Myocyte (in vitro differentiated cells): ENCODE measurements at regions not wholly inside any gene's neighbourhood (a gene's known extent, or its start where the extent isn't known, plus 50 kb on each side); places are given as distances from the start of the nearest gene placed in this dataset.

Experiments
- DNase-seq: peaks from one replicate; pipeline ENCODE4 v3.0.0-alpha.2; 2012; ENCODE audit warnings: low read depth

GRCh38 chr17:72361892-72362291 lies 241.1 kb downstream of the SOX9 start:
- DNase-seq: peak; percentile 65

- DNase-seq: peak; percentile 88
Measured at GRCh38 chr17:72362376-72363088, 241.7 kb downstream of the SOX9 start.

GRCh38 chr17:72363089-72363610 lies 242.3 kb downstream of the SOX9 start:
- DNase-seq: no peak

GRCh38 chr17:72365857-72366414 lies 245.1 kb downstream of the SOX9 start:
- DNase-seq: peak; percentile 68

- no peak for DNase-seq
Measured at GRCh38 chr17:72366626-72367025, 245.8 kb downstream of the SOX9 start.

GRCh38 chr17:72368191-72368590 lies 247.4 kb downstream of the SOX9 start:
- no peak for DNase-seq

GRCh38 chr17:72369366-72369765 lies 248.5 kb downstream of the SOX9 start:
- no peak for DNase-seq

GRCh38 chr17:72370819-72371218 lies 250.0 kb downstream of the SOX9 start:
- DNase-seq: no peak

GRCh38 chr17:72372185-72372584 lies 251.4 kb downstream of the SOX9 start:
- DNase-seq: peak; percentile 93

- DNase-seq: no peak
Measured at GRCh38 chr17:72373910-72374741, 253.3 kb downstream of the SOX9 start.

GRCh38 chr17:72376526-72377345 lies 255.9 kb downstream of the SOX9 start:
- no peak for DNase-seq

- no peak for DNase-seq
Measured at GRCh38 chr17:72378414-72379390, 257.9 kb downstream of the SOX9 start.

GRCh38 chr17:72379516-72379915 lies 258.7 kb downstream of the SOX9 start:
- DNase-seq: no peak

GRCh38 chr17:72380120-72380519 lies 259.3 kb downstream of the SOX9 start:
- no peak for DNase-seq

GRCh38 chr17:72380737-72381136 lies 259.9 kb downstream of the SOX9 start:
- DNase-seq: no peak

GRCh38 chr17:72381597-72382397 lies 261.0 kb downstream of the SOX9 start:
- no peak for DNase-seq

GRCh38 chr17:72382971-72383722 lies 262.3 kb downstream of the SOX9 start:
- DNase-seq: no peak

GRCh38 chr17:72385475-72385874 lies 264.7 kb downstream of the SOX9 start:
- no peak for DNase-seq
